Fibroblast of peridontal ligament (primary cell): ENCODE measurements at regions not wholly inside any gene's neighbourhood (a gene's known extent, or its start where the extent isn't known, plus 50 kb on each side); places are given as distances from the start of the nearest gene placed in this dataset.

Experiments used
- DNase-seq: peaks from one replicate; pipeline ENCODE4 v3.0.0-alpha.2; 2010; ENCODE audit errors: extremely low read depth

GRCh38 chr3:181859518-181859917 lies 147.8 kb downstream of the SOX2 start:
- no peak for DNase-seq

GRCh38 chr3:181860235-181860634 lies 148.5 kb downstream of the SOX2 start:
- no peak for DNase-seq

DNA sequence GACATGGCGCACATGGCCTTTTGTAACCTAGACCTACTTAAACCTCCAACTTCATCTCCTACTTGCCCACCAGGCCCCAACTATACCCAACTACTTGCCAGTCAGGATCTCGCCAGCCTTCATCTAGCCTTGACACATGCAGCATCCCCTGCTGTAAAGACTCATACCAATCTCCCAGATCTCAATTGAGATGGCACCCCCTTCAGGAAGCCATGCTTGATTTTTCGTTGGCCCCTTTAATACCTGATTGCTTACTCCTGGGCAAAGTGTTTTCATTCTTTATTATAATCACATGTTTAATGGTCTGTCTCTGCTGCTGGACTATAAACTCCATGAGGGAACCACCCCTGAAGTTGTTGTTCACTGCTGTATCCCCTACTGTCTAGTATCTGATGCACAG lies 150.8 kb downstream of the SOX2 start:
- no peak for DNase-seq

DNA sequence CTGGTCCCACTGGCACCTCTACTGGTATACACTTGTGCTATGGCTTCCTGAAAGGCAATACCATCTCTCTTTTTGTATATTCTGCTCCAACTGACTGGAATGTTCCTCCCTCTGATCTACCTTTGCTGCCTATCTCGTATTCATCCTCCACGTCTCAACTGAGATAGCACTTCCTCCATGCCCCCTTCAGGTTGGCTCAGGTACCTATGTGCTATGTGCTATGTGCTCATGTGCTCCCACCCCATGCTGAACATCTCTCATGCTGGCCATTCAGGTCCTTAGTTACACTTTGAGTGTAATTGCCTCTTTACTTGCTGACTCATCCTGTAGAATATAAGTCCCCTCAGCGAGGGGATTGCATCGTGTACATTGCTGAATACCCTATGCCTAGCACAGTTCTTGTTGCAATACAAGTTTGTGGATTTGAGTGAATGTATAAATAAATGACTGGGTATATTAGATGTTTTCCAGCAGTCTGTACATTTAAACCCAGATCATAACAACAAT lies 156.9 kb downstream of the SOX2 start:
- no peak for DNase-seq

- DNase-seq: no peak
These were observed 161.2 kb downstream of the SOX2 start for GRCh38 chr3:181872887-181873286.

DNA sequence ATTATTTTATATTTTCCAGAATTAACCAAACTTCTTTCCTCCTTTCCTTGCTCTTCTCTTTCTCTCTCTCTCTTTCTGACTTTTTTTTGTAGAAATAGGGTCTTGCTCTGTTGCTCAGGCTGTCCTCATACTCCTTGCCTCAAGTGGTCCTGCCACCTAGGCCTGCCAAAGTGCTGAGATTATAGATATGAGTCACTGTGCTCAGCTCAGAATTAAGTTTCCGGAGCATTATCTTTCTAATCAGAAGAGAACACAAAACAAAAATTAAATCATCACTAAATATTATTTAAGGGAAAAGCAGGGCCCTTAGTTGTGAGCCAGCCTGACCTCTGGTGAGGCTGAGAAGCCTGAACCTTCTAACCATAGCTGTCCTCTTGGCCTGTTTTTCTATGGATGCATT lies 168.2 kb downstream of the SOX2 start:
- no peak for DNase-seq

DNA sequence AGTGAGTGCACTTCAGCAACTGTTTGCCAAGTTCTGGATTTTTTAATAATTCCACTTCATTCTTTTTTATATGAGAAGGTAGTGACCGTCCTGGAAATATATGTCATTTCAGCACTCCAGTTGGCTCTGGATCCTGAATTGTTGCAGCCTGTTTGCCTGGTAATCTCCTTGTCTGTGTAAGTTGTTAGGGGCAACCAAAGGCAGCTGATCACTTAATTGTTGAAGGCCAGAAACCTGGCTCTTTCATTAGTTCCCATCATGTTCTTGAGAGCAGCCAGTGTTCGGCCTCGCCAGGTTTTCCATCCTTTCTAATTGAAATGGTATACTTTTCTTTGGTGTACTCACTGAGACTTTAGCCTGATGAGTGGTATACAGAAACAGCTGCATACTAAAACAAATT lies 168.6 kb downstream of the SOX2 start:
- no peak for DNase-seq

GRCh38 chr3:181881749-181882148 lies 170.0 kb downstream of the SOX2 start:
- DNase-seq: no peak

- no peak for DNase-seq
These were observed 174.3 kb downstream of the SOX2 start for GRCh38 chr3:181885868-181886630.

GRCh38 chr3:181886676-181887075 lies 175.0 kb downstream of the SOX2 start:
- no peak for DNase-seq

DNA sequence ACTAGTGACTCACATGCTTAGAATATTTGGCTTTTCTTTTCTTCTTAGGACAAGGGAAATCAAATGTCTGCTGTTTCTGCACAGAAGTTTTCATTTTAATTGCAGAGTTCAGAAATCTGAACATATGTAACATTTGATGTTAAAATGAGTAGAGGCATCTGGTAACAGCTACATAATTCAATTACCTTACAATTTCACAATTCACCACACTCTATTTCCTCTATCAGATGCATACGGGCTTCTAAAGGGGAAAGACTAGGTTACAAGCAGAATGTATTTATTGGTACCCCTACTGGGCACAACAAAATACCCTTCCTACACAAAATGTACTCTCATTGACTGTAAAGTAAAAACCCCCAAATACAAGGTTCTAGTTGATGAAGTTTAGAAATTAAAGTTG lies 176.0 kb downstream of the SOX2 start:
- no peak for DNase-seq

GRCh38 chr3:181888234-181888633 lies 176.5 kb downstream of the SOX2 start:
- no peak for DNase-seq

DNA sequence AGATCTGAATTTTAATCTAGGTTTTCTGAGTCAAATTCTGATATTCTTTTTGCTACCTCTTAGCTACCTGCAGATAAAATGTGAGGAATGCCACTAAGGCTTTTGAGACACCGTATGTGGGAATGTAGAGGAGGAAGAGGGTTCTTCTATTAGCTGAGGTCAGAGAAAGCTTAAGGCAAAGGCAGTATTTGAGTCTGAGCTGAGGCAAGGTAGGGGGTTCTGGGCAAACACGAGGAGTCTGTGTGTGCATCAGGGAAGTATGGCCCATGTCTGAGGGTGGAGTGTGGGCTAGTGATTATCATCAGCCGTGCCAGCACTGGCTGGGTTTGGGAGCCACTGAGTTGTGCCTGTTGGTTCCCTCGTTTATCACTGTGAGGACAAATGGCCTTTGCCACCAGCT lies 181.1 kb downstream of the SOX2 start:
- DNase-seq: no peak

DNA sequence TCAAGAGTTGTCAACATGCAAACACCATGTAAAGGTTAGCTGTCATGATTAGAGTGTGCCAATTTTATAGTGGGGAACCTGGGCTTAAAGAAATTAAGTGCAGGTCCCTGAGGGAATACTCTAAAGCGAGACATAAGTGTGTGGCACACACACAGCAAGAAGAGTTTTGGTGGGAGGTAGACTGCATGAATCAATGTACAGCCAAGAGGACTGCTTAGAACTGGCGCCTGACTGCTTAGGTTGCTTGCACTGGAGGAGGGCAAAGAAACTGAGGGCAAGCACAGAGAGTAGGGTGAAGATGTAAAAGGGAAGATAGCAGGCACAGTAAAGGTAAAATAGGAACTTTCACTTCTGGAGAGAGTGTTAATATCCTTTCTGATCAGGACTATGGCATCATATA lies 184.9 kb downstream of the SOX2 start:
- no peak for DNase-seq

DNA sequence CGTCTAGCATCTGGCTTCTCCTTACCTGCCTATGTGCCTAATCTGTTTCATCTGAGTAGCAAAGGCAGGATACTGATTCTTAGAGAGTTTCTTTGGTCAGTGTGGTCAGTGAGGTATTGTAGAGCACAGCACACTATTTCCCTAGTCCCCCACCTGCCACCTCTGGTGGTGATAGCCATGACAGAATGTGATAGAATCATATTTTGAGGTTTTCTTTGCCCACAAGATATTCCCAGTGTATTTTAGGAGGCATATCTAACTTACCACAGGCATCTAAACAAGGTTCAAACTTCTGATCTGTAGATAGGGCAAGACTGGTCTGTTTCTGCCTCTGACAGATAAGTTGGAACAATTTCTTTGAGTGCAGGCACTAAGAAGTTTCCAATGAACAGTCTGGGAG lies 188.0 kb downstream of the SOX2 start:
- DNase-seq: no peak

- no peak for DNase-seq
These were observed 189.9 kb downstream of the SOX2 start for GRCh38 chr3:181901626-181902025.

GRCh38 chr3:181906338-181906737 lies 194.6 kb downstream of the SOX2 start:
- no peak for DNase-seq

DNA sequence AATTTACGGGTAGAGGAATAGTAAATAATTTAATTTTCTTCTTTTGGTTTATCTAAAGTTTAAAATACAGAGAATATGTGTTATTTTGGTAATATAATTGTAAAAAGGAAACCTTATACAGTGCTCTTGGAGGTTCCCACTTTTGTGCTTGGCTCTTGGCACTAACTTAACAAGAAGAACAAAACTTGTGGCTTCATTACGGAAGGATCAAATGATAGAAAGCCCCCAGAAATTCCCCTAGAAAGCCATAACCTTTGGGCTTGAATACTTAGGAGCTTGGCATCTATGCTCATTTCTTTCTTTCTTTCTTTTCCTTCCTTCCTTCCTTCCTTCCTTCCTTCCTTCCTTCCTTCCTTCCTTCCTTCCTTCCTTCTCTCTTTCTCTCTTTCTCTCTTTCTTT lies 197.5 kb downstream of the SOX2 start:
- DNase-seq: no peak

GRCh38 chr3:181912384-181912783 lies 200.7 kb downstream of the SOX2 start:
- DNase-seq: no peak

DNA sequence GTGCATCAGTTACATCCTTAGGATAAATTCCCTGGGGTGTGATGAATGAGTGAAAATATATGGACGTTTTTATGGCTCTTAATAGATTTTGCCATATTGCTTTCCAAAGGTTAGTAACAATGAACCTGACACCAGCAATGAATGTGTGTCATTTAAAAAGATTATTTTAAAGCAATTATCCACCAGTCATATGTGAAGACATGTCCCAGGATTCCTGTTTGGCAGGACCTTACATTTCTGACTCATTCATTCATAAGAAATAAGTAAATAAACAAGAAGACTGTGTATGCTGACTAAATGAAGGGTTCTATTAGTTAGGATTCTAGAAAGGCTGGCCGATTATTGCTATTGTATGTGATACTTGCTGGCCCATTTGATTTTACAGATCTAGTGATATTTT lies 201.5 kb downstream of the SOX2 start:
- DNase-seq: peak; percentile 14

DNA sequence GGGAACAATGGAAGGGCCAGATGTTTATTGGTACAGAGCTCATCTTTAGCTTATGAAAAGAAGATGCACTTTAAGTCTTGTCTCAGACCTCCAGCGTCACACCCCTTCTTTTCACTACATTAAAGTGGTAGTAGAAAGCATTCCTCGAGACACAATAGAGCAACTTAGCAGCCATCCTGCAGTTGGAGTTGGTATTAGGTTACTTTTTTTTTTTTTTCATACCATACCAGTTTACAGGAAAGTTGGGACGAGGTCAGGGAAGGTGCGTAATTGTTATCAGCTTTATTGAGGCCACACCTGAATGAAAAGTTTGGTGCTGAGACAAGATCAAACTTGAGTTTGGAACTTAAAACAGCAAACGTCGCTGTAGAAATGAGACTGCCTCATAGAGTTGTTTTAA lies 203.8 kb downstream of the SOX2 start:
- DNase-seq: no peak

DNA sequence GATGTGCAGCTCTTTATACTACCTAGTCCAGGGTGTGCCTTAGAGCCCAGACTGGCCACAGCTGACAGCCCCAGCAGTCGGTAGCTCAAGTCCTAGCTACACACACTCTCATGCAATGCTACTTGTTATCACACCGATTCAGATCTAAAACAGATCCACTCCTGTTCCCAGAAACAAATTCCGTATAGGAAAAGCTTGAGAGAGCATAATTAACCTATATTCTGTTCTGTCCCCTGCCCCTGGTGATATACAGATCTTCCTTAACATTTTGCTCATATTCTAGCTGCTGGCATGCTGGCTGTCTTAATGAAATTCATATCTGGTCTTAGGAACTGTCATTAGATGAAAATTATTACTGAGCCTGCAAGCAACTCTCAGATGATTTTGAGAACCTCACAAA lies 204.3 kb downstream of the SOX2 start:
- DNase-seq: no peak

- no peak for DNase-seq
These were observed 205.3 kb downstream of the SOX2 start for GRCh38 chr3:181917027-181917426.

DNA sequence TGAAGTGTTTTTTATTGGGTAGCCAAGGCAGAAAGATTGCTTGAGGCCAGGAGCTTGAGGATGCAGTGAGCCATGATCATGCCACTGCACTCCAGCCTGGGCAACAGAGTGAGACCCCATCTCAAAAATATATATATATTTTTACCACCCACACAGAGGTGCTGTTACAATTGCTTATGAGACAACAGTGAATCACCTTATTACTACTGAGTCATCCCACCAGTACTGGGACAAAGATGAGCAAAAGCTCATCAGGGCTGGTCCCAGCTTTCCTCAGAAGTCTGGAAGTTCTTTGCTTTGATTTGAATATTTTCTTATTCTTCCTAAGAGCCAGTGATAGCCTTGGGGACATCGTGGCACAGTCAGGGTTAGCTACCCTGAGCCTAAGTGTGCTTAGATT lies 207.7 kb downstream of the SOX2 start:
- no peak for DNase-seq
